ENCODE measurements at regions not wholly inside any gene's neighbourhood (a gene's known extent, or its start where the extent isn't known, plus 50 kb on each side); places are given as distances from the start of the nearest gene placed in this dataset.

GRCh38 chr1:199176713-199177112 is 537.9 kb downstream of the PTPRC start:
- ChIA-PET POLR2A (no interaction called here), CTCF (no interaction called here)
- H3K27me3 ChIP-seq (ENCODE audit: control insufficient read depth, insufficient read depth, low read length), result no peaks in the 10 kb centered on the region
- H3K4me1 ChIP-seq (ENCODE audit: control insufficient read depth, insufficient read depth, low read length), result no peaks in the 10 kb centered on the region
- H3K9me3 ChIP-seq (ENCODE audit: control insufficient read depth, insufficient read depth, low read depth, low read length), result no peaks in the 10 kb centered on the region
- intact Hi-C loops (cut with micrococcal nuclease; ENCODE audit: unreplicated experiment) (no loop called here), in situ Hi-C loops (cut with HindIII; ENCODE audit: low pct_unique_long_range_greater_than_20kb, low sequenced_read_pairs) (no loop called here)
- no peak for DNase-seq (ENCODE audit: low read depth, low spot score)
- TF ChIP-seq CTCF (IDR thresholded peaks at IDR 0.05), result no peak
- no peak for TF ChIP-seq REST (IDR thresholded peaks at IDR 0.05; ENCODE audit: insufficient read depth in 1 of 2, low read depth in 2 of 2, low read length in 1 of 2)
- no TSS peak for BruUV-seq (replicated peaks)
- no peak for ATAC-seq
- H3K27ac ChIP-seq (ENCODE audit: low read length), result no peak overlapping the region
- no peaks in the 10 kb centered on the region for H3K36me3 ChIP-seq (ENCODE audit: control insufficient read depth, insufficient read depth, low read length)
- H3K4me3 ChIP-seq (ENCODE audit: low read depth in 2 of 2, low read length in 2 of 2), result no peak overlapping the region

- ATAC-seq (no peak), DNase-seq (ENCODE audit: low read depth, low spot score) (no peak)
- ChIA-PET POLR2A (no interaction called here), CTCF (no interaction called here)
- BruUV-seq (replicated peaks), result no TSS peak
- intact Hi-C loops (cut with micrococcal nuclease; ENCODE audit: unreplicated experiment) (no loop called here), in situ Hi-C loops (cut with HindIII; ENCODE audit: low pct_unique_long_range_greater_than_20kb, low sequenced_read_pairs) (no loop called here)
- Histone ChIP-seq H3K27me3 (ENCODE audit: control insufficient read depth, insufficient read depth, low read length) (no peaks in the 10 kb centered on the region), H3K9me3 (ENCODE audit: control insufficient read depth, insufficient read depth, low read depth, low read length) (no peaks in the 10 kb centered on the region), H3K4me1 (ENCODE audit: control insufficient read depth, insufficient read depth, low read length) (no peaks in the 10 kb centered on the region), H3K4me3 (ENCODE audit: low read depth in 2 of 2, low read length in 2 of 2) (no peak overlapping the region), H3K27ac (ENCODE audit: low read length) (no peak overlapping the region), H3K36me3 (ENCODE audit: control insufficient read depth, insufficient read depth, low read length) (no peaks in the 10 kb centered on the region)
- TF ChIP-seq TCF7L2 (IDR thresholded peaks at IDR 0.05; ENCODE audit: low read depth, low read length), result no peak
Observed at GRCh38 chr1:199177241-199177640, 538.4 kb downstream of the PTPRC start.

GRCh38 chr1:199178646-199179045 is 539.8 kb downstream of the PTPRC start:
- no peaks in the 10 kb centered on the region for H3K27me3 ChIP-seq (ENCODE audit: control insufficient read depth, insufficient read depth, low read length)
- ChIA-PET POLR2A (no interaction called here), CTCF (no interaction called here)
- TF ChIP-seq SIN3A (IDR thresholded peaks at IDR 0.05; ENCODE audit: borderline replicate concordance, insufficient read depth, low read depth, low read length) (no peak), REST (IDR thresholded peaks at IDR 0.05; ENCODE audit: insufficient read depth in 1 of 2, low read depth in 2 of 2, low read length in 1 of 2) (no peak), CTCF (IDR thresholded peaks at IDR 0.05) (no peak), TCF7L2 (IDR thresholded peaks at IDR 0.05; ENCODE audit: low read depth, low read length) (no peak), POLR2AphosphoS5 (IDR thresholded peaks at IDR 0.05; ENCODE audit: low read depth, low read length) (no peak)
- no peaks in the 10 kb centered on the region for H3K9me3 ChIP-seq (ENCODE audit: control insufficient read depth, insufficient read depth, low read depth, low read length)
- intact Hi-C loops (cut with micrococcal nuclease; ENCODE audit: unreplicated experiment) (no loop called here), in situ Hi-C loops (cut with HindIII; ENCODE audit: low pct_unique_long_range_greater_than_20kb, low sequenced_read_pairs) (no loop called here)
- no peaks in the 10 kb centered on the region for H3K36me3 ChIP-seq (ENCODE audit: control insufficient read depth, insufficient read depth, low read length)
- H3K4me1 ChIP-seq (ENCODE audit: control insufficient read depth, insufficient read depth, low read length), result no peaks in the 10 kb centered on the region
- H3K27ac ChIP-seq (ENCODE audit: low read length), result no peak overlapping the region
- no peak for DNase-seq (ENCODE audit: low read depth, low spot score)
- H3K4me3 ChIP-seq (ENCODE audit: low read depth in 2 of 2, low read length in 2 of 2), result no peak overlapping the region
- no TSS peak for BruUV-seq (replicated peaks)
- ATAC-seq, result no peak
